Endothelial cell of umbilical vein (primary cell): ENCODE measurements at regions not wholly inside any gene's neighbourhood (a gene's known extent, or its start where the extent isn't known, plus 50 kb on each side); places are given as distances from the start of the nearest gene placed in this dataset.

Source experiments
- BruUV-seq: library from RNA; stranded (reverse); fragments of 400-500 nt; replicated peaks from 2 replicates; lab custom pipeline; 2021; lab: Mats Ljungman, UMichigan
- CTCF ChIA-PET: fragments of 300-600, 350-600 bp; sonication (Branson Sonifier 250); formaldehyde crosslinking; loops from one replicate; lab custom pipeline; 2021; ENCODE audit warnings: antibody characterized with exemption, inconsistent platforms; lab: Charles Lee
- POLR2A ChIA-PET: fragments of 300-600, 350-600 bp; sonication (Branson Sonifier 250); formaldehyde crosslinking; loops from one replicate; lab custom pipeline; 2021; ENCODE audit warnings: antibody characterized with exemption, inconsistent platforms; lab: Charles Lee
- DNase-seq: peaks from one replicate; pipeline ENCODE4 v3.0.0-alpha.2; 2011; ENCODE audit warnings: low read depth, low spot score
- FAIRE-seq: peaks from 2 replicates; lab custom pipeline; 2011; peaks lifted over from hg19 to GRCh38; lab: Jason Lieb, UNC
- H2AFZ ChIP-seq: 2 replicates; pipeline ENCODE4 v1.6.0; 2012; ENCODE audit warnings: low read depth, low read length, control low read depth, inconsistent platforms
- H3K27ac ChIP-seq: 2 replicates; pipeline ENCODE4 v1.5.1; 2011; ENCODE audit warnings: low read depth, mild to moderate bottlenecking, control low read depth, low read length, moderate library complexity; ENCODE audit not compliant: insufficient read depth
- H3K27me3 ChIP-seq, 2 experiments: 2 replicates each; pipeline versions ENCODE4 v1.6.0 to v1.6.1; 2011; ENCODE audit warnings: low read length in 2 of 2, mixed read lengths in 1 of 2; ENCODE audit not compliant: control insufficient read depth in 2 of 2, insufficient read depth in 2 of 2
- H3K36me3 ChIP-seq, 2 experiments: 2 replicates in 1 of 2; 3 replicates in 1 of 2; pipeline ENCODE4 v1.5.1; 2011; ENCODE audit warnings: low read length in 2 of 2, mild to moderate bottlenecking in 1 of 2, moderate library complexity in 1 of 2; ENCODE audit not compliant: control insufficient read depth in 2 of 2, insufficient read depth in 2 of 2; ENCODE audit errors: extremely low read depth in 1 of 2
- H3K4me1 ChIP-seq: 3 replicates; pipeline ENCODE4 v1.5.1; 2011; ENCODE audit warnings: mild to moderate bottlenecking, low read length; ENCODE audit not compliant: control insufficient read depth, insufficient read depth; ENCODE audit errors: extremely low read depth
- H3K4me2 ChIP-seq: 2 replicates; pipeline ENCODE4 v1.6.1; 2011; ENCODE audit warnings: low read length, control low read depth, mixed read lengths; ENCODE audit not compliant: insufficient read depth
- H3K4me3 ChIP-seq, 3 experiments: fragments of 200-600 bp in 1 of 3; sonication (generic), shearing (Covaris generic) in 1 of 3; replicated peaks in 1 of 3; 2 replicates each; pipeline ENCODE4 v1.5.1; 2011 to 2016; ENCODE audit warnings: control low read depth in 3 of 3, low read length in 3 of 3, mild to moderate bottlenecking in 2 of 3, inconsistent platforms in 1 of 3, low read depth in 1 of 3, moderate library complexity in 1 of 3; ENCODE audit not compliant: insufficient read depth in 1 of 3
- H3K79me2 ChIP-seq: 2 replicates; pipeline ENCODE4 v1.6.0; 2012; ENCODE audit warnings: low read length, inconsistent platforms; ENCODE audit not compliant: control insufficient read depth, insufficient read depth
- H3K9ac ChIP-seq: replicated peaks from 2 replicates; pipeline ENCODE3; 2011; ENCODE audit warnings: low read length, control low read depth; ENCODE audit not compliant: insufficient read depth; ENCODE audit errors: extremely low read depth
- H3K9me1 ChIP-seq: replicated peaks from 3 replicates; pipeline ENCODE4 v1.6.0; 2011; ENCODE audit warnings: mild to moderate bottlenecking, low read length; ENCODE audit not compliant: control insufficient read depth, insufficient read depth; ENCODE audit errors: extremely low read depth
- H3K9me3 ChIP-seq: replicated peaks from 2 replicates; pipeline ENCODE4 v1.5.1; 2012; ENCODE audit warnings: low read length, inconsistent platforms; ENCODE audit not compliant: control insufficient read depth, insufficient read depth
- H4K20me1 ChIP-seq: replicated peaks from 2 replicates; pipeline ENCODE3; 2011; ENCODE audit warnings: mild to moderate bottlenecking, low read length; ENCODE audit not compliant: control insufficient read depth, insufficient read depth; ENCODE audit errors: extremely low read depth
- EZH2 ChIP-seq: IDR thresholded peaks from 2 replicates; pipeline ENCODE4 v1.6.1; 2012; ENCODE audit warnings: borderline replicate concordance, low read depth, mild to moderate bottlenecking, moderate library complexity, low read length, inconsistent platforms; ENCODE audit not compliant: severe bottlenecking
- FOS ChIP-seq: IDR thresholded peaks from 2 replicates; pipeline ENCODE4 v1.6.1; 2011; ENCODE audit warnings: mild to moderate bottlenecking, low read length, moderate library complexity, borderline replicate concordance; ENCODE audit not compliant: insufficient read depth
- GATA2 ChIP-seq: IDR thresholded peaks from 2 replicates; pipeline ENCODE4 v1.7.0; 2011; ENCODE audit warnings: low read depth, mild to moderate bottlenecking, moderate library complexity, mixed read lengths, low read length; ENCODE audit not compliant: insufficient read length, insufficient read depth
- JUN ChIP-seq: IDR thresholded peaks from 2 replicates; pipeline ENCODE4 v1.6.1; 2011; ENCODE audit warnings: borderline replicate concordance, low read depth; ENCODE audit not compliant: insufficient read length, insufficient read depth
- MAX ChIP-seq: IDR thresholded peaks from 2 replicates; pipeline ENCODE4 v1.6.1; 2011; ENCODE audit not compliant: insufficient read depth, insufficient read length
- MYC ChIP-seq: IDR thresholded peaks from one replicate; pipeline ENCODE4 v1.6.1; 2011; ENCODE audit warnings: mild to moderate bottlenecking, low read depth, low read length
- POLR2A ChIP-seq: IDR thresholded peaks from 2 replicates; pipeline ENCODE4 v1.6.1; 2012; ENCODE audit warnings: low read depth, mild to moderate bottlenecking, control low read depth, low read length
- POLR2AphosphoS5 ChIP-seq: IDR thresholded peaks from 2 replicates; pipeline ENCODE4 v1.6.1; 2012; ENCODE audit warnings: low read depth, mild to moderate bottlenecking, control low read depth, low read length, moderate library complexity; ENCODE audit not compliant: insufficient read depth
- dilution Hi-C: fragments of 300-500 bp; cut with MboI; formaldehyde crosslinking; loops from one replicate; pipeline ENCODE4 v1.15.0; 2019; ENCODE audit warnings: low sequenced_read_pairs; ENCODE audit not compliant: extremely low pct_ligation_motif_present
- intact Hi-C: fragments of 100-400 bp; cut with micrococcal nuclease; formaldehyde crosslinking; loops from one replicate; pipeline ENCODE4 v1.10.0; 2022
- TF ChIP-seq, protein P1 (sequence below), 2 donors: IDR thresholded peaks; 1 replicate in 1 of 2; 2 replicates in 1 of 2; pipeline ENCODE4 v1.5.1; 2011; ENCODE audit warnings: low read length in 2 of 2, mild to moderate bottlenecking in 2 of 2, moderate library complexity in 2 of 2, control low read depth in 1 of 2, inconsistent platforms in 1 of 2, low read depth in 1 of 2; ENCODE audit not compliant: insufficient read depth in 1 of 2; ENCODE audit errors: extremely low read depth in 1 of 2

GRCh38 chr15:88979674-88980073, 66.5 kb upstream of the MFGE8 start:
- Histone ChIP-seq H3K27me3 (peaks cover 0 to 2% of the 10 kb centered on the region in 2 experiments), H3K4me3 (no peak overlapping the region), H3K4me2 (no peak overlapping the region), H3K9me3 (no peaks in the 10 kb centered on the region), H3K9me1 (no peaks in the 10 kb centered on the region), H2AFZ (no peak overlapping the region), H3K79me2 (no peaks in the 10 kb centered on the region), H3K4me1 (no peaks in the 10 kb centered on the region), H3K9ac (no peak overlapping the region), H4K20me1 (no peaks in the 10 kb centered on the region), H3K36me3 (no peaks in the 10 kb centered on the region), H3K27ac (no peak overlapping the region)
- dilution Hi-C loops = no loop called here
- TF ChIP-seq MAX = no peak
- TF ChIP-seq GATA2 = no peak
- TF ChIP-seq JUN = no peak
- TF ChIP-seq FOS = no peak
- TF ChIP-seq EZH2 = no peak
- TF ChIP-seq POLR2AphosphoS5 = no peak
- POLR2A ChIA-PET = no interaction called here
- CTCF ChIA-PET = no interaction called here
- FAIRE-seq = no peak
- intact Hi-C loops = no loop called here
- BruUV-seq = no TSS peak
- DNase-seq = no peak

GRCh38 chr15:88980498-88980897, 67.3 kb upstream of the MFGE8 start:
- no peaks in the 10 kb centered on the region for H3K9me1 ChIP-seq
- H3K27ac ChIP-seq = no peak overlapping the region
- ChIA-PET CTCF (no interaction called here), POLR2A (no interaction called here)
- DNase-seq (no peak), FAIRE-seq (no peak)
- no peaks in the 10 kb centered on the region for H4K20me1 ChIP-seq
- no peaks in the 10 kb centered on the region for H3K79me2 ChIP-seq
- H3K4me1 ChIP-seq = no peaks in the 10 kb centered on the region
- intact Hi-C loops (no loop called here), dilution Hi-C loops (no loop called here)
- no peak overlapping the region for H2AFZ ChIP-seq
- no peaks in the 10 kb centered on the region for H3K36me3 ChIP-seq
- TF ChIP-seq MAX (no peak), POLR2A (no peak), POLR2AphosphoS5 (no peak), GATA2 (no peak), FOS (no peak), MYC (no peak), EZH2 (no peak), JUN (no peak)
- TF ChIP-seq, protein P1, sequence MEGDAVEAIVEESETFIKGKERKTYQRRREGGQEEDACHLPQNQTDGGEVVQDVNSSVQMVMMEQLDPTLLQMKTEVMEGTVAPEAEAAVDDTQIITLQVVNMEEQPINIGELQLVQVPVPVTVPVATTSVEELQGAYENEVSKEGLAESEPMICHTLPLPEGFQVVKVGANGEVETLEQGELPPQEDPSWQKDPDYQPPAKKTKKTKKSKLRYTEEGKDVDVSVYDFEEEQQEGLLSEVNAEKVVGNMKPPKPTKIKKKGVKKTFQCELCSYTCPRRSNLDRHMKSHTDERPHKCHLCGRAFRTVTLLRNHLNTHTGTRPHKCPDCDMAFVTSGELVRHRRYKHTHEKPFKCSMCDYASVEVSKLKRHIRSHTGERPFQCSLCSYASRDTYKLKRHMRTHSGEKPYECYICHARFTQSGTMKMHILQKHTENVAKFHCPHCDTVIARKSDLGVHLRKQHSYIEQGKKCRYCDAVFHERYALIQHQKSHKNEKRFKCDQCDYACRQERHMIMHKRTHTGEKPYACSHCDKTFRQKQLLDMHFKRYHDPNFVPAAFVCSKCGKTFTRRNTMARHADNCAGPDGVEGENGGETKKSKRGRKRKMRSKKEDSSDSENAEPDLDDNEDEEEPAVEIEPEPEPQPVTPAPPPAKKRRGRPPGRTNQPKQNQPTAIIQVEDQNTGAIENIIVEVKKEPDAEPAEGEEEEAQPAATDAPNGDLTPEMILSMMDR (IDR thresholded peaks at IDR 0.05; ENCODE audit: extremely low read depth in 1 of 2, insufficient read depth in 1 of 2, low read depth in 1 of 2, low read length in 2 of 2) = no peak
- H3K4me3 ChIP-seq = no peak overlapping the region
- peaks cover 0 to 2% of the 10 kb centered on the region in 2 experiments for H3K27me3 ChIP-seq
- H3K4me2 ChIP-seq = no peak overlapping the region
- H3K9me3 ChIP-seq = no peaks in the 10 kb centered on the region
- no peak overlapping the region for H3K9ac ChIP-seq
- BruUV-seq = no TSS peak
